ENCODE measurements at regions not wholly inside any gene's neighbourhood (a gene's known extent, or its start where the extent isn't known, plus 50 kb on each side); places are given as distances from the start of the nearest gene placed in this dataset.

GRCh38 chr7:49080896-49081475 is 156.6 kb downstream of the CDC14C start:
- TF ChIP-seq, protein P1, sequence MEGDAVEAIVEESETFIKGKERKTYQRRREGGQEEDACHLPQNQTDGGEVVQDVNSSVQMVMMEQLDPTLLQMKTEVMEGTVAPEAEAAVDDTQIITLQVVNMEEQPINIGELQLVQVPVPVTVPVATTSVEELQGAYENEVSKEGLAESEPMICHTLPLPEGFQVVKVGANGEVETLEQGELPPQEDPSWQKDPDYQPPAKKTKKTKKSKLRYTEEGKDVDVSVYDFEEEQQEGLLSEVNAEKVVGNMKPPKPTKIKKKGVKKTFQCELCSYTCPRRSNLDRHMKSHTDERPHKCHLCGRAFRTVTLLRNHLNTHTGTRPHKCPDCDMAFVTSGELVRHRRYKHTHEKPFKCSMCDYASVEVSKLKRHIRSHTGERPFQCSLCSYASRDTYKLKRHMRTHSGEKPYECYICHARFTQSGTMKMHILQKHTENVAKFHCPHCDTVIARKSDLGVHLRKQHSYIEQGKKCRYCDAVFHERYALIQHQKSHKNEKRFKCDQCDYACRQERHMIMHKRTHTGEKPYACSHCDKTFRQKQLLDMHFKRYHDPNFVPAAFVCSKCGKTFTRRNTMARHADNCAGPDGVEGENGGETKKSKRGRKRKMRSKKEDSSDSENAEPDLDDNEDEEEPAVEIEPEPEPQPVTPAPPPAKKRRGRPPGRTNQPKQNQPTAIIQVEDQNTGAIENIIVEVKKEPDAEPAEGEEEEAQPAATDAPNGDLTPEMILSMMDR (IDR thresholded peaks at IDR 0.05 in 8 of 11, conservative IDR thresholded peaks at IDR 0.05 in 3 of 11): no peak
- TF ChIP-seq POLR2AphosphoS5 (IDR thresholded peaks at IDR 0.05): no peak

Measured in spleen (tissue), 7 donors.